Activated naive CD4-positive, alpha-beta T cell treated with anti-CD3 and anti-CD28 coated beads, Interleukin-2, amount 50 U/mL, for 24 hours (primary cell): ENCODE measurements at regions not wholly inside any gene's neighbourhood (a gene's known extent, or its start where the extent isn't known, plus 50 kb on each side); places are given as distances from the start of the nearest gene placed in this dataset.
"Not testable (repeated sequence)": the region's sequence is repeated elsewhere in the genome, so short reads cannot be mapped to it uniquely, and the experiment has no call there.

Experiments
- H3K27ac Mint-ChIP-seq: one replicate; pipeline ENCODE4 v1.8.0; 2021; ENCODE audit warnings: mild to moderate bottlenecking, mixed read lengths
- H3K27me3 Mint-ChIP-seq: one replicate; pipeline ENCODE4 v1.8.0; 2021; ENCODE audit warnings: mixed read lengths
- H3K36me3 Mint-ChIP-seq: one replicate; pipeline ENCODE4 v1.8.0; 2021; ENCODE audit warnings: mixed read lengths
- H3K4me1 Mint-ChIP-seq: one replicate; pipeline ENCODE4 v1.8.0; 2021; ENCODE audit warnings: mixed read lengths
- H3K4me3 Mint-ChIP-seq: one replicate; pipeline ENCODE4 v1.8.0; 2021; ENCODE audit warnings: mild to moderate bottlenecking, mixed read lengths
- H3K9me3 Mint-ChIP-seq: one replicate; pipeline ENCODE4 v1.8.0; 2021; ENCODE audit warnings: mixed read lengths

DNA sequence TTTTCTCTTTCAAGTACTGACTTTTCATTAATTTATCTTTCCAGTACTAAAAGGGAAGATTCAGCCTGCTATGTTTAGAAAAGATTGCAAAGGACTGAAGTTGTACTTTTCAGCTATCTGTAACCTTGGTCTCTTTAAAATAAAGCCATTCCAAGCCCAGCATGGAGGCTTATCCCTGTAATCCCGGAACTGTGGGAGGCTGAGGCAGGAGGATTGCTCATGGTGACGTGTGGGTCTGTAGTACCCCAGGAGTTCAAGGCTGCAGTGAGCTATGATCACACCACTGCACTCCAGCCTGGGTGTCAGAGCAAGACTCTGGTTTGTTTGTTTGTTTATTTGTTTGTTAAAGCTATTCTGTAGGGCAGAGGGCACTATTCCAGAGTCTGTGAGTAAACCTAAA, 50.6 kb upstream of the TMEM170B start:
- no peaks in the 10 kb centered on the region for H3K4me1 Mint-ChIP-seq
- H3K27me3 Mint-ChIP-seq = peaks cover 1% of the 10 kb centered on the region
- no peaks in the 10 kb centered on the region for H3K9me3 Mint-ChIP-seq
- H3K4me3 Mint-ChIP-seq = no peak overlapping the region
- H3K27ac Mint-ChIP-seq = no peak overlapping the region
- no peaks in the 10 kb centered on the region for H3K36me3 Mint-ChIP-seq

- H3K9me3 Mint-ChIP-seq = no peaks in the 10 kb centered on the region
- no peaks in the 10 kb centered on the region for H3K36me3 Mint-ChIP-seq
- H3K27ac Mint-ChIP-seq = no peak overlapping the region
- no peaks in the 10 kb centered on the region for H3K4me1 Mint-ChIP-seq
- peaks cover 1% of the 10 kb centered on the region for H3K27me3 Mint-ChIP-seq
- H3K4me3 Mint-ChIP-seq = no peak overlapping the region
These were observed 51.1 kb upstream of the TMEM170B start for GRCh38 chr6:11486486-11486885.

GRCh38 chr6:11486051-11486450, 51.5 kb upstream of the TMEM170B start:
- H3K27me3 Mint-ChIP-seq = peaks cover 1% of the 10 kb centered on the region
- H3K4me1 Mint-ChIP-seq = no peaks in the 10 kb centered on the region
- H3K27ac Mint-ChIP-seq = no peak overlapping the region
- H3K36me3 Mint-ChIP-seq = no peaks in the 10 kb centered on the region
- no peak overlapping the region for H3K4me3 Mint-ChIP-seq
- H3K9me3 Mint-ChIP-seq = no peaks in the 10 kb centered on the region

DNA sequence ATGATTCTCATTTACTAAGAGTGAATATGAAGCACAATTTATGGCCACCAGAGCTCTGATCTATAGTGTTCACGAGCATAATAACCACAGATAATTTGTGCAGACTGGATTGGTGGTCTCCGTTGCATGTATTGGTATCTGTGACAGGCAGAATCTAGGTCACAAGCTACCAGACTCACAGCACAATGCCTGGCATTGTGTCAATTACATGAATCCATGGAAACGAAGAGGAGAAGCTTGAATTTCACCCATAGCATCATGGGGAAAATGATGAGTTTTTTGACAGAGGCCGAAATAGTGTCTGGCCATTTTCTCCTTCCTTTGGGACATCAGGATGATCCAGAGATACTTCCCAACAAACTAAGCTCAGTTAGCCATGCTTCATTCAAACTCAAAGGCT, 52.3 kb upstream of the TMEM170B start:
- no peaks in the 10 kb centered on the region for H3K9me3 Mint-ChIP-seq
- no peak overlapping the region for H3K27ac Mint-ChIP-seq
- no peaks in the 10 kb centered on the region for H3K36me3 Mint-ChIP-seq
- H3K27me3 Mint-ChIP-seq = peaks cover 1% of the 10 kb centered on the region
- H3K4me1 Mint-ChIP-seq = no peaks in the 10 kb centered on the region
- H3K4me3 Mint-ChIP-seq = no peak overlapping the region

- H3K9me3 Mint-ChIP-seq = no peaks in the 10 kb centered on the region
- H3K27me3 Mint-ChIP-seq = peaks cover 1% of the 10 kb centered on the region
- no peaks in the 10 kb centered on the region for H3K4me1 Mint-ChIP-seq
- H3K4me3 Mint-ChIP-seq = no peak overlapping the region
- H3K27ac Mint-ChIP-seq = no peak overlapping the region
- no peaks in the 10 kb centered on the region for H3K36me3 Mint-ChIP-seq
These were observed 53.1 kb upstream of the TMEM170B start for GRCh38 chr6:11484441-11484840.

DNA sequence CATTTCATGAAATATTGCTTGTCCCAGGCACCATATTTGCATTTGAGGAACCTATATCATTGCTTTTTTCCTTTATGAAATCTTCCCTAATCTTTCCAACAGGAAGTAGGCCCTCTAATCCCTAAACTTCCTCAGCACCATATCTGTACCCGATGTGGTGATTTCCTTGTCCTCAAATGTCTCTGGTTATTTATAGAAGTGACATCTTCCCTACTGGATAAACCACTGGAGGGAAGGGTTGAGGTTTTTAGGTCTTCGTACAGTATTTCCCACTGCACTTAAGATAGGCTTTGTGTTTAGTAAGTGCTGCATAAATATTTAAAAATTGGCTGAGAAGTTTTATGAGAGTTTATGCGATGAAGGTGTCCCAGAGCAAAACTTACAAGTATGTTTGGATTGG, 54.9 kb upstream of the TMEM170B start:
- H3K9me3 Mint-ChIP-seq = no peaks in the 10 kb centered on the region
- no peak overlapping the region for H3K27ac Mint-ChIP-seq
- H3K36me3 Mint-ChIP-seq = no peaks in the 10 kb centered on the region
- H3K4me1 Mint-ChIP-seq = no peaks in the 10 kb centered on the region
- peaks cover 1% of the 10 kb centered on the region for H3K27me3 Mint-ChIP-seq
- no peak overlapping the region for H3K4me3 Mint-ChIP-seq

- no peaks in the 10 kb centered on the region for H3K9me3 Mint-ChIP-seq
- H3K4me1 Mint-ChIP-seq = no peaks in the 10 kb centered on the region
- H3K4me3 Mint-ChIP-seq = no peak overlapping the region
- H3K27me3 Mint-ChIP-seq = no peaks in the 10 kb centered on the region
- H3K36me3 Mint-ChIP-seq = no peaks in the 10 kb centered on the region
- no peak overlapping the region for H3K27ac Mint-ChIP-seq
These were observed 57.0 kb upstream of the TMEM170B start for GRCh38 chr6:11480541-11480940.

- Mint-ChIP-seq H3K4me3 (no peak overlapping the region), H3K27ac (no peak overlapping the region), H3K4me1 (no peaks in the 10 kb centered on the region), H3K9me3 (no peaks in the 10 kb centered on the region), H3K36me3 (no peaks in the 10 kb centered on the region), H3K27me3 (peaks cover under 1% of the 10 kb centered on the region)
These were observed 58.3 kb upstream of the TMEM170B start for GRCh38 chr6:11479296-11479695.

DNA sequence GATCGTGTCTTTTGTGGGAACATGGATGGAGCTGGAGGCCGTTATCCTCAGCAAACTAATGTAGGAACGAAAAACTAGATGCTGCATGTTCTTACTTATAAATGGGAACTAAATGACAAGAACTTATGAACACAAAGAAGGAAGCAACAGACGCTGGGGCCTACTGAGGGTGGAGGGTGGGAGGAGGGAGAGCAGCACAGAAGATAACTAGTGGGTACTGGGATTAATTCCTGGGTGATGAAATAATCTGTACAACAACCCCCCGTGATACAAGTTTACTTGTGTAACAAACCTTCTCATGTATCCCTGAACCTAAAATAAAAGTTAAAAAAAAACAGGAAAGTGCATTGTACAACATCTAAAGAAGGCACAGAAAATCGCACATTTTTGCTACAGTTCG, 59.0 kb upstream of the TMEM170B start:
- Mint-ChIP-seq H3K27ac (no peak overlapping the region), H3K36me3 (no peaks in the 10 kb centered on the region), H3K9me3 (no peaks in the 10 kb centered on the region), H3K27me3 (peaks cover 4% of the 10 kb centered on the region), H3K4me1 (no peaks in the 10 kb centered on the region), H3K4me3 (no peak overlapping the region)

- Mint-ChIP-seq H3K27me3 (peaks cover 4% of the 10 kb centered on the region), H3K9me3 (no peaks in the 10 kb centered on the region), H3K27ac (no peak overlapping the region), H3K4me1 (no peaks in the 10 kb centered on the region), H3K4me3 (no peak overlapping the region), H3K36me3 (no peaks in the 10 kb centered on the region)
These were observed 62.5 kb upstream of the TMEM170B start for GRCh38 chr6:11475016-11475415.

- Mint-ChIP-seq H3K36me3 (no peaks in the 10 kb centered on the region), H3K4me3 (no peak overlapping the region), H3K9me3 (no peaks in the 10 kb centered on the region), H3K4me1 (no peaks in the 10 kb centered on the region), H3K27me3 (peaks cover 4% of the 10 kb centered on the region), H3K27ac (no peak overlapping the region)
These were observed 64.4 kb upstream of the TMEM170B start for GRCh38 chr6:11473008-11473740.

DNA sequence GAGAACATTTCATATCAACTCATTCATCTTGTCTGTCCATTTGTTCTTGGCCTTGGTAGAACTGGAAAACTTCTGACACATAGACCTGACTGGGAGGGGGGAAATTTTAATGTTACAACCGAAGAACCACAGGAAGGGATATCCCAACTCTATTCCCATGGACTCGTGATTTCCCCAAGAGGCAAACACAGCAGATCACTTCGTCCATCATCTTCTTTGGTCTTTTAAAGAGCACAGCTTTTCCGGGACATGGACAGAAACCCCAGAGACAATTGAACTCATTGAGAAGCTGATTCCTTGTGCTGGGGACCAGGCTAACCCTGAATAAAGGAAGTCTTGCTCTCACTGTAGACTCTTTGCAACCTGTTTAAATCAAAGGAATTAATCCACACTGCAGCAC, 66.3 kb upstream of the TMEM170B start:
- Mint-ChIP-seq H3K27ac (no peak overlapping the region), H3K4me3 (no peak overlapping the region), H3K27me3 (peaks cover 4% of the 10 kb centered on the region), H3K36me3 (no peaks in the 10 kb centered on the region), H3K9me3 (no peaks in the 10 kb centered on the region), H3K4me1 (peaks cover 10% of the 10 kb centered on the region)

- Mint-ChIP-seq H3K4me3 (no peak overlapping the region), H3K9me3 (no peaks in the 10 kb centered on the region), H3K27ac (no peak overlapping the region), H3K4me1 (peaks cover 10% of the 10 kb centered on the region), H3K36me3 (no peaks in the 10 kb centered on the region), H3K27me3 (peaks cover 4% of the 10 kb centered on the region)
These were observed 67.9 kb upstream of the TMEM170B start for GRCh38 chr6:11469684-11470083.

GRCh38 chr6:11468271-11468670, 69.3 kb upstream of the TMEM170B start:
- not testable (repeated sequence) for H3K4me3 Mint-ChIP-seq, H3K27me3 Mint-ChIP-seq, H3K9me3 Mint-ChIP-seq, H3K36me3 Mint-ChIP-seq, H3K27ac Mint-ChIP-seq
- peaks cover 10% of the 10 kb centered on the region for H3K4me1 Mint-ChIP-seq

DNA sequence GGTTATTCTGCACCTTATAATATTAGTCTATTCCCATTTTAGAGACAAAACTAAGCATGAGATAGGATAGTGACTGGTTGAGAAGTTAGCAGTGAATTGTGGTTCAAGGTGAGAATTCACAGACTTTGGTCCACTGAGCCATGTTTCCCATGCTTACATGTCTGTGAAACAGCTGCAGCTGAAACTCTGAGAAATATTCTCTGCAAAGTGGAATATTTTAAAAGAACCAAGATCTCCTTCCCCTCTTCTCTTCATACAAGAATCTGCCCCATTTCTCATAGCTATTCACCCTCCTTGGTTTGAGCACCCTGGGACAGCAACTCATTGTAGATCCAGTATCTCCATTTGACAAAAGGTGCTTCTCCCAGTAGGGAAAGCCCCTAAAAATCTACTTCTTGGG, 70.2 kb upstream of the TMEM170B start:
- Mint-ChIP-seq H3K9me3 (no peaks in the 10 kb centered on the region), H3K36me3 (no peaks in the 10 kb centered on the region), H3K27ac (no peak overlapping the region), H3K4me1 (peaks cover 10% of the 10 kb centered on the region), H3K4me3 (no peak overlapping the region), H3K27me3 (no peaks in the 10 kb centered on the region)

- Mint-ChIP-seq H3K4me3 (no peak overlapping the region), H3K27ac (no peak overlapping the region), H3K4me1 (peaks cover 39% of the 10 kb centered on the region), H3K9me3 (no peaks in the 10 kb centered on the region), H3K27me3 (no peaks in the 10 kb centered on the region), H3K36me3 (no peaks in the 10 kb centered on the region)
These were observed 74.2 kb upstream of the TMEM170B start for GRCh38 chr6:11463398-11463780.

GRCh38 chr6:11462742-11463397, 74.7 kb upstream of the TMEM170B start:
- H3K27ac Mint-ChIP-seq = no peak overlapping the region

More at GRCh38 chr6:11462742-11463397, 74.7 kb upstream of the TMEM170B start:
- Mint-ChIP-seq H3K36me3 (no peaks in the 10 kb centered on the region), H3K4me1 (peaks cover 37% of the 10 kb centered on the region), H3K27me3 (no peaks in the 10 kb centered on the region), H3K4me3 (no peak overlapping the region), H3K9me3 (no peaks in the 10 kb centered on the region)
